Spleen (tissue), 7 donors: ENCODE measurements at regions not wholly inside any gene's neighbourhood (a gene's known extent, or its start where the extent isn't known, plus 50 kb on each side); places are given as distances from the start of the nearest gene placed in this dataset.

Experiments used
- POLR2A ChIP-seq, 3 donors: fragments of 450-650 bp; IDR thresholded peaks; one replicate each; pipeline ENCODE4 v1.5.1; 2017; ENCODE audit warnings: antibody characterized with exemption in 3 of 3, mild to moderate bottlenecking in 1 of 3
- TF ChIP-seq, protein P1 (sequence below), 11 experiments: fragments of 200-600 bp in 7 of 11; fragments of 450-650 bp in 4 of 11; sonication (generic) in 4 of 11; IDR thresholded peaks in 8 of 11; conservative IDR thresholded peaks in 3 of 11; 1 replicate in 7 of 11; 2 replicates in 4 of 11; pipeline versions ENCODE4 v1.4.0 to v1.8.0; 2016 to 2021; ENCODE audit warnings: antibody characterized with exemption in 11 of 11, inconsistent platforms in 4 of 11, mild to moderate bottlenecking in 1 of 11
- donor health status: DM: no; HTN: no; CAD: no; lungs with moderate emphysema.
- donor health status: DM: no; HTN: no; CAD: no.
- donor health status: DM: no; HTN: no; CAD: no.

- TF ChIP-seq, protein P1, sequence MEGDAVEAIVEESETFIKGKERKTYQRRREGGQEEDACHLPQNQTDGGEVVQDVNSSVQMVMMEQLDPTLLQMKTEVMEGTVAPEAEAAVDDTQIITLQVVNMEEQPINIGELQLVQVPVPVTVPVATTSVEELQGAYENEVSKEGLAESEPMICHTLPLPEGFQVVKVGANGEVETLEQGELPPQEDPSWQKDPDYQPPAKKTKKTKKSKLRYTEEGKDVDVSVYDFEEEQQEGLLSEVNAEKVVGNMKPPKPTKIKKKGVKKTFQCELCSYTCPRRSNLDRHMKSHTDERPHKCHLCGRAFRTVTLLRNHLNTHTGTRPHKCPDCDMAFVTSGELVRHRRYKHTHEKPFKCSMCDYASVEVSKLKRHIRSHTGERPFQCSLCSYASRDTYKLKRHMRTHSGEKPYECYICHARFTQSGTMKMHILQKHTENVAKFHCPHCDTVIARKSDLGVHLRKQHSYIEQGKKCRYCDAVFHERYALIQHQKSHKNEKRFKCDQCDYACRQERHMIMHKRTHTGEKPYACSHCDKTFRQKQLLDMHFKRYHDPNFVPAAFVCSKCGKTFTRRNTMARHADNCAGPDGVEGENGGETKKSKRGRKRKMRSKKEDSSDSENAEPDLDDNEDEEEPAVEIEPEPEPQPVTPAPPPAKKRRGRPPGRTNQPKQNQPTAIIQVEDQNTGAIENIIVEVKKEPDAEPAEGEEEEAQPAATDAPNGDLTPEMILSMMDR (IDR thresholded peaks at IDR 0.05 in 8 of 11, conservative IDR thresholded peaks at IDR 0.05 in 3 of 11) = no peak
- no peak for TF ChIP-seq POLR2A (IDR thresholded peaks at IDR 0.05)
Observed at GRCh38 chr6:84450018-84450417, 222.6 kb upstream of the CEP162 start.
